ENCODE measurements at regions not wholly inside any gene's neighbourhood (a gene's known extent, or its start where the extent isn't known, plus 50 kb on each side); places are given as distances from the start of the nearest gene placed in this dataset.

GRCh38 chr12:82277582-82277981 lies 80.6 kb downstream of the CCDC59 start:
- no peak for TF ChIP-seq SUZ12 (IDR thresholded peaks at IDR 0.05; ENCODE audit: extremely low read depth, insufficient read depth, insufficient read length)
- no peak for TF ChIP-seq ZNF274 (IDR thresholded peaks at IDR 0.05; ENCODE audit: low read depth, low read length)
- no peak for TF ChIP-seq YY1 (IDR thresholded peaks at IDR 0.05; ENCODE audit: insufficient read depth, insufficient read length)
